Endothelial cell of umbilical vein (primary cell): ENCODE measurements at regions not wholly inside any gene's neighbourhood (a gene's known extent, or its start where the extent isn't known, plus 50 kb on each side); places are given as distances from the start of the nearest gene placed in this dataset.

Experiments
- BruUV-seq: library from RNA; stranded (reverse); fragments of 400-500 nt; replicated peaks from 2 replicates; lab custom pipeline; 2021; lab: Mats Ljungman, UMichigan
- CTCF ChIA-PET: fragments of 300-600, 350-600 bp; sonication (Branson Sonifier 250); formaldehyde crosslinking; loops from one replicate; lab custom pipeline; 2021; ENCODE audit warnings: antibody characterized with exemption, inconsistent platforms; lab: Charles Lee
- POLR2A ChIA-PET: fragments of 300-600, 350-600 bp; sonication (Branson Sonifier 250); formaldehyde crosslinking; loops from one replicate; lab custom pipeline; 2021; ENCODE audit warnings: antibody characterized with exemption, inconsistent platforms; lab: Charles Lee
- DNase-seq: peaks from one replicate; pipeline ENCODE4 v3.0.0-alpha.2; 2011; ENCODE audit warnings: low read depth, low spot score
- FAIRE-seq: peaks from 2 replicates; lab custom pipeline; 2011; peaks lifted over from hg19 to GRCh38; lab: Jason Lieb, UNC
- H2AFZ ChIP-seq: 2 replicates; pipeline ENCODE4 v1.6.0; 2012; ENCODE audit warnings: low read depth, low read length, control low read depth, inconsistent platforms
- H3K27ac ChIP-seq: 2 replicates; pipeline ENCODE4 v1.5.1; 2011; ENCODE audit warnings: low read depth, mild to moderate bottlenecking, control low read depth, low read length, moderate library complexity; ENCODE audit not compliant: insufficient read depth
- H3K27me3 ChIP-seq, 2 experiments: 2 replicates each; pipeline versions ENCODE4 v1.6.0 to v1.6.1; 2011; ENCODE audit warnings: low read length in 2 of 2, mixed read lengths in 1 of 2; ENCODE audit not compliant: control insufficient read depth in 2 of 2, insufficient read depth in 2 of 2
- H3K36me3 ChIP-seq, 2 experiments: 2 replicates in 1 of 2; 3 replicates in 1 of 2; pipeline ENCODE4 v1.5.1; 2011; ENCODE audit warnings: low read length in 2 of 2, mild to moderate bottlenecking in 1 of 2, moderate library complexity in 1 of 2; ENCODE audit not compliant: control insufficient read depth in 2 of 2, insufficient read depth in 2 of 2; ENCODE audit errors: extremely low read depth in 1 of 2
- H3K4me1 ChIP-seq: 3 replicates; pipeline ENCODE4 v1.5.1; 2011; ENCODE audit warnings: mild to moderate bottlenecking, low read length; ENCODE audit not compliant: control insufficient read depth, insufficient read depth; ENCODE audit errors: extremely low read depth
- H3K4me2 ChIP-seq: 2 replicates; pipeline ENCODE4 v1.6.1; 2011; ENCODE audit warnings: low read length, control low read depth, mixed read lengths; ENCODE audit not compliant: insufficient read depth
- H3K4me3 ChIP-seq, 3 experiments: fragments of 200-600 bp in 1 of 3; sonication (generic), shearing (Covaris generic) in 1 of 3; replicated peaks in 1 of 3; 2 replicates each; pipeline ENCODE4 v1.5.1; 2011 to 2016; ENCODE audit warnings: control low read depth in 3 of 3, low read length in 3 of 3, mild to moderate bottlenecking in 2 of 3, inconsistent platforms in 1 of 3, low read depth in 1 of 3, moderate library complexity in 1 of 3; ENCODE audit not compliant: insufficient read depth in 1 of 3
- H3K79me2 ChIP-seq: 2 replicates; pipeline ENCODE4 v1.6.0; 2012; ENCODE audit warnings: low read length, inconsistent platforms; ENCODE audit not compliant: control insufficient read depth, insufficient read depth
- H3K9ac ChIP-seq: replicated peaks from 2 replicates; pipeline ENCODE3; 2011; ENCODE audit warnings: low read length, control low read depth; ENCODE audit not compliant: insufficient read depth; ENCODE audit errors: extremely low read depth
- H3K9me1 ChIP-seq: replicated peaks from 3 replicates; pipeline ENCODE4 v1.6.0; 2011; ENCODE audit warnings: mild to moderate bottlenecking, low read length; ENCODE audit not compliant: control insufficient read depth, insufficient read depth; ENCODE audit errors: extremely low read depth
- H3K9me3 ChIP-seq: replicated peaks from 2 replicates; pipeline ENCODE4 v1.5.1; 2012; ENCODE audit warnings: low read length, inconsistent platforms; ENCODE audit not compliant: control insufficient read depth, insufficient read depth
- H4K20me1 ChIP-seq: replicated peaks from 2 replicates; pipeline ENCODE3; 2011; ENCODE audit warnings: mild to moderate bottlenecking, low read length; ENCODE audit not compliant: control insufficient read depth, insufficient read depth; ENCODE audit errors: extremely low read depth
- EZH2 ChIP-seq: IDR thresholded peaks from 2 replicates; pipeline ENCODE4 v1.6.1; 2012; ENCODE audit warnings: borderline replicate concordance, low read depth, mild to moderate bottlenecking, moderate library complexity, low read length, inconsistent platforms; ENCODE audit not compliant: severe bottlenecking
- FOS ChIP-seq: IDR thresholded peaks from 2 replicates; pipeline ENCODE4 v1.6.1; 2011; ENCODE audit warnings: mild to moderate bottlenecking, low read length, moderate library complexity, borderline replicate concordance; ENCODE audit not compliant: insufficient read depth
- GATA2 ChIP-seq: IDR thresholded peaks from 2 replicates; pipeline ENCODE4 v1.7.0; 2011; ENCODE audit warnings: low read depth, mild to moderate bottlenecking, moderate library complexity, mixed read lengths, low read length; ENCODE audit not compliant: insufficient read length, insufficient read depth
- JUN ChIP-seq: IDR thresholded peaks from 2 replicates; pipeline ENCODE4 v1.6.1; 2011; ENCODE audit warnings: borderline replicate concordance, low read depth; ENCODE audit not compliant: insufficient read length, insufficient read depth
- MYC ChIP-seq: IDR thresholded peaks from one replicate; pipeline ENCODE4 v1.6.1; 2011; ENCODE audit warnings: mild to moderate bottlenecking, low read depth, low read length
- POLR2A ChIP-seq: IDR thresholded peaks from 2 replicates; pipeline ENCODE4 v1.6.1; 2012; ENCODE audit warnings: low read depth, mild to moderate bottlenecking, control low read depth, low read length
- POLR2AphosphoS5 ChIP-seq: IDR thresholded peaks from 2 replicates; pipeline ENCODE4 v1.6.1; 2012; ENCODE audit warnings: low read depth, mild to moderate bottlenecking, control low read depth, low read length, moderate library complexity; ENCODE audit not compliant: insufficient read depth
- dilution Hi-C: fragments of 300-500 bp; cut with MboI; formaldehyde crosslinking; loops from one replicate; pipeline ENCODE4 v1.15.0; 2019; ENCODE audit warnings: low sequenced_read_pairs; ENCODE audit not compliant: extremely low pct_ligation_motif_present
- intact Hi-C: fragments of 100-400 bp; cut with micrococcal nuclease; formaldehyde crosslinking; loops from one replicate; pipeline ENCODE4 v1.10.0; 2022
- TF ChIP-seq, protein P1 (sequence below): IDR thresholded peaks from 2 replicates; pipeline ENCODE4 v1.6.1; 2011; ENCODE audit not compliant: insufficient read depth, insufficient read length
- TF ChIP-seq, protein P2 (sequence below), 2 donors: IDR thresholded peaks; 1 replicate in 1 of 2; 2 replicates in 1 of 2; pipeline ENCODE4 v1.5.1; 2011; ENCODE audit warnings: low read length in 2 of 2, mild to moderate bottlenecking in 2 of 2, moderate library complexity in 2 of 2, control low read depth in 1 of 2, inconsistent platforms in 1 of 2, low read depth in 1 of 2; ENCODE audit not compliant: insufficient read depth in 1 of 2; ENCODE audit errors: extremely low read depth in 1 of 2

DNA sequence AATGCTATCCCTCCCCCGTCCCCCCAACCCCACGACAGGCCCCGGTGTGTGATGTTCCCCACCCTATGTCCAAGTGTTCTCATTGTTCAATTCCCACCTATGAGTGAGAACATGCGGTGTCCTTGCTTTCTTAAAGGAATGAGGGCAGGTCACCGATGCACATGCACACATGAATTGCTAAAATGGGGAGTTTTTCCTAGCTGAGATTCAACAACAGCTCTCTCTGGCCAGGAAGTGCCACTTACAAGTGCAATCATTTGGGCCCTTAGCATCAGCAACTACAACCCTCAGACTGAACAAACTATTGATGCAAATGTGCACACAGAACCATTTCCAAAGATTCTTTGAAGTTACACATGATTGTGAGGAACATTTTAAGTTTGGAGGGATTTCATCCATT is 95.7 kb upstream of the IQCM start:
- TF ChIP-seq, protein P1, sequence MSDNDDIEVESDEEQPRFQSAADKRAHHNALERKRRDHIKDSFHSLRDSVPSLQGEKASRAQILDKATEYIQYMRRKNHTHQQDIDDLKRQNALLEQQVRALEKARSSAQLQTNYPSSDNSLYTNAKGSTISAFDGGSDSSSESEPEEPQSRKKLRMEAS = no peak
- no peak for TF ChIP-seq POLR2A
- no peak for TF ChIP-seq POLR2AphosphoS5
- no peak for TF ChIP-seq FOS
- no peak for TF ChIP-seq EZH2
- no peak for TF ChIP-seq JUN
- TF ChIP-seq, protein P2, sequence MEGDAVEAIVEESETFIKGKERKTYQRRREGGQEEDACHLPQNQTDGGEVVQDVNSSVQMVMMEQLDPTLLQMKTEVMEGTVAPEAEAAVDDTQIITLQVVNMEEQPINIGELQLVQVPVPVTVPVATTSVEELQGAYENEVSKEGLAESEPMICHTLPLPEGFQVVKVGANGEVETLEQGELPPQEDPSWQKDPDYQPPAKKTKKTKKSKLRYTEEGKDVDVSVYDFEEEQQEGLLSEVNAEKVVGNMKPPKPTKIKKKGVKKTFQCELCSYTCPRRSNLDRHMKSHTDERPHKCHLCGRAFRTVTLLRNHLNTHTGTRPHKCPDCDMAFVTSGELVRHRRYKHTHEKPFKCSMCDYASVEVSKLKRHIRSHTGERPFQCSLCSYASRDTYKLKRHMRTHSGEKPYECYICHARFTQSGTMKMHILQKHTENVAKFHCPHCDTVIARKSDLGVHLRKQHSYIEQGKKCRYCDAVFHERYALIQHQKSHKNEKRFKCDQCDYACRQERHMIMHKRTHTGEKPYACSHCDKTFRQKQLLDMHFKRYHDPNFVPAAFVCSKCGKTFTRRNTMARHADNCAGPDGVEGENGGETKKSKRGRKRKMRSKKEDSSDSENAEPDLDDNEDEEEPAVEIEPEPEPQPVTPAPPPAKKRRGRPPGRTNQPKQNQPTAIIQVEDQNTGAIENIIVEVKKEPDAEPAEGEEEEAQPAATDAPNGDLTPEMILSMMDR (IDR thresholded peaks at IDR 0.05; ENCODE audit: extremely low read depth in 1 of 2, insufficient read depth in 1 of 2, low read depth in 1 of 2, low read length in 2 of 2) = no peak
- no peak for TF ChIP-seq MYC
- no peak for TF ChIP-seq GATA2
- H3K27ac ChIP-seq = no peak overlapping the region
- POLR2A ChIA-PET = no interaction called here
- H3K36me3 ChIP-seq = no peaks in the 10 kb centered on the region
- H3K4me2 ChIP-seq = no peak overlapping the region
- dilution Hi-C loops = no loop called here
- CTCF ChIA-PET = no interaction called here
- H2AFZ ChIP-seq = no peak overlapping the region
- no peaks in the 10 kb centered on the region for H3K27me3 ChIP-seq
- no TSS peak for BruUV-seq
- peaks cover 11% of the 10 kb centered on the region for H3K4me1 ChIP-seq
- no peaks in the 10 kb centered on the region for H3K9me1 ChIP-seq
- H4K20me1 ChIP-seq = no peaks in the 10 kb centered on the region
- no peak overlapping the region for H3K9ac ChIP-seq
- DNase-seq (peak; percentile 16), FAIRE-seq (no peak)
- no peaks in the 10 kb centered on the region for H3K79me2 ChIP-seq
- intact Hi-C loops = loop anchor here (5.0 kb wide), 1 partner anchor 539 kb away; no protein-coding TSS in a partner anchor
- no peak overlapping the region for H3K4me3 ChIP-seq
- no peaks in the 10 kb centered on the region for H3K9me3 ChIP-seq
